ENCODE measurements at regions not wholly inside any gene's neighbourhood (a gene's known extent, or its start where the extent isn't known, plus 50 kb on each side); places are given as distances from the start of the nearest gene placed in this dataset.

DNA sequence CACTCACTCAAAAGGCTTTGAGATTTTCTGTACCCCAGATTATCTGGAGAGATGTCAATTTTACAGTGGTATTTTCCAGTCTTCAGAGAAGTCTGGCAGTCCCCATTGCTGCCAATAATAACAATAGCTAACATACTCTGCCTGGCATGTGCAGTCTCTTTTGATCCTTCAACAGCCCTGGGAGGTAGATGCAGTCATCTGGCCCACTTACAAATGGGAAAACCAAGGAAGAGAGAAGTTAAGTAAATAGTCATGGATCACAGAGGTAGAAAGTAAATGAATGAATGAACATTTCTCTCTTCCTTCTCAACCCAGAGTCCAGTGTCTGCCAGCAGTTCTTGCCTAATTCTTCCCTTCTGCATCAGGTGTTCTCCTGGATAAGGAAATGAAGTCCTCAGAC, 113.0 kb upstream of the EDNRA start:
- TF ChIP-seq, protein P1, sequence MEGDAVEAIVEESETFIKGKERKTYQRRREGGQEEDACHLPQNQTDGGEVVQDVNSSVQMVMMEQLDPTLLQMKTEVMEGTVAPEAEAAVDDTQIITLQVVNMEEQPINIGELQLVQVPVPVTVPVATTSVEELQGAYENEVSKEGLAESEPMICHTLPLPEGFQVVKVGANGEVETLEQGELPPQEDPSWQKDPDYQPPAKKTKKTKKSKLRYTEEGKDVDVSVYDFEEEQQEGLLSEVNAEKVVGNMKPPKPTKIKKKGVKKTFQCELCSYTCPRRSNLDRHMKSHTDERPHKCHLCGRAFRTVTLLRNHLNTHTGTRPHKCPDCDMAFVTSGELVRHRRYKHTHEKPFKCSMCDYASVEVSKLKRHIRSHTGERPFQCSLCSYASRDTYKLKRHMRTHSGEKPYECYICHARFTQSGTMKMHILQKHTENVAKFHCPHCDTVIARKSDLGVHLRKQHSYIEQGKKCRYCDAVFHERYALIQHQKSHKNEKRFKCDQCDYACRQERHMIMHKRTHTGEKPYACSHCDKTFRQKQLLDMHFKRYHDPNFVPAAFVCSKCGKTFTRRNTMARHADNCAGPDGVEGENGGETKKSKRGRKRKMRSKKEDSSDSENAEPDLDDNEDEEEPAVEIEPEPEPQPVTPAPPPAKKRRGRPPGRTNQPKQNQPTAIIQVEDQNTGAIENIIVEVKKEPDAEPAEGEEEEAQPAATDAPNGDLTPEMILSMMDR (optimal IDR thresholded peaks at IDR 0.05 in 1 of 3, IDR thresholded peaks at IDR 0.05 in 1 of 3, conservative IDR thresholded peaks at IDR 0.05 in 1 of 3; ENCODE audit: extremely low read depth in 1 of 3, insufficient read depth in 2 of 3, low read length in 3 of 3), result no peak
- no peak for TF ChIP-seq EZH2 (IDR thresholded peaks at IDR 0.05; ENCODE audit: low read length)
